Esophagus muscularis mucosa (tissue), 3 donors: ENCODE measurements at regions not wholly inside any gene's neighbourhood (a gene's known extent, or its start where the extent isn't known, plus 50 kb on each side); places are given as distances from the start of the nearest gene placed in this dataset.

Experiments used
- EP300 ChIP-seq: sonication (generic); formaldehyde crosslinking; IDR thresholded peaks from one replicate; pipeline ENCODE4 v1.6.1; 2017; ENCODE audit warnings: antibody characterized with exemption
- TF ChIP-seq, protein P1 (sequence below), 3 experiments: fragments of 200-600 bp in 2 of 3; fragments of 450-650 bp in 1 of 3; sonication (generic) in 2 of 3; IDR thresholded peaks; one replicate each; pipeline ENCODE4 v1.5.1; 2017 to 2019; ENCODE audit warnings: antibody characterized with exemption in 3 of 3, mild to moderate bottlenecking in 2 of 3, moderate library complexity in 1 of 3

DNA sequence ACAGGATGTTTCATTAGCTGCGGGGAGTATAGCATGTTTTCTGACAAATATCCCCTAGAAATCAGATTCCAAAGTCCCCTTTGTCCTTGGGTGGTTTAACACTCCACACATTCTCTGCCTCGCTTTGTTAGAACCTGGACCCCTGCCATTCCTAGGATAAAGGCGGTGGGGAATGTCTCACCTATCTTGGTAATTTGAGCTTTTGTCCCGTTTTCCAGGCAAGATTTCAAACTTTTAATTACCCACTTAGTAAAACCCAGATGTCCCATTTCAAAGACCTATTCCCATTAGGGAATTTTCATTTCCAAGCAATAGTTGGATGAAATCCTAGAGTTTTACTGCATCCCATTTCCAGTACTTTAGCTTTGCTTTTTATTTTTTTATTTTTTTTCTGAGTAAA, 501.0 kb upstream of the MAP3K7 start:
- TF ChIP-seq, protein P1, sequence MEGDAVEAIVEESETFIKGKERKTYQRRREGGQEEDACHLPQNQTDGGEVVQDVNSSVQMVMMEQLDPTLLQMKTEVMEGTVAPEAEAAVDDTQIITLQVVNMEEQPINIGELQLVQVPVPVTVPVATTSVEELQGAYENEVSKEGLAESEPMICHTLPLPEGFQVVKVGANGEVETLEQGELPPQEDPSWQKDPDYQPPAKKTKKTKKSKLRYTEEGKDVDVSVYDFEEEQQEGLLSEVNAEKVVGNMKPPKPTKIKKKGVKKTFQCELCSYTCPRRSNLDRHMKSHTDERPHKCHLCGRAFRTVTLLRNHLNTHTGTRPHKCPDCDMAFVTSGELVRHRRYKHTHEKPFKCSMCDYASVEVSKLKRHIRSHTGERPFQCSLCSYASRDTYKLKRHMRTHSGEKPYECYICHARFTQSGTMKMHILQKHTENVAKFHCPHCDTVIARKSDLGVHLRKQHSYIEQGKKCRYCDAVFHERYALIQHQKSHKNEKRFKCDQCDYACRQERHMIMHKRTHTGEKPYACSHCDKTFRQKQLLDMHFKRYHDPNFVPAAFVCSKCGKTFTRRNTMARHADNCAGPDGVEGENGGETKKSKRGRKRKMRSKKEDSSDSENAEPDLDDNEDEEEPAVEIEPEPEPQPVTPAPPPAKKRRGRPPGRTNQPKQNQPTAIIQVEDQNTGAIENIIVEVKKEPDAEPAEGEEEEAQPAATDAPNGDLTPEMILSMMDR (IDR thresholded peaks at IDR 0.05): no peak
- no peak for TF ChIP-seq EP300
